Smooth muscle cell (in vitro differentiated cells): ENCODE measurements at regions not wholly inside any gene's neighbourhood (a gene's known extent, or its start where the extent isn't known, plus 50 kb on each side); places are given as distances from the start of the nearest gene placed in this dataset.

Source experiments
- DNase-seq: peaks from one replicate; lab custom pipeline; 2025; ENCODE audit not compliant: unreplicated experiment; lab: John Stamatoyannopoulos, UW
- H2AFZ ChIP-seq: fragments of 200-600 bp; sonication (generic); 2 replicates; pipeline ENCODE4 v1.6.0; 2016; ENCODE audit warnings: antibody characterized with exemption, low read depth, mild to moderate bottlenecking
- H3F3A ChIP-seq: fragments of 200-600 bp; sonication (generic); 2 replicates; pipeline ENCODE4 v1.6.0; 2017; ENCODE audit warnings: antibody characterized with exemption, low read depth
- H3K27ac ChIP-seq: fragments of 200-600 bp; sonication (generic); 2 replicates; pipeline ENCODE4 v1.5.1; 2016; ENCODE audit warnings: low read depth, mild to moderate bottlenecking
- H3K27me3 ChIP-seq: fragments of 200-600 bp; sonication (generic); 2 replicates; pipeline ENCODE4 v1.6.1; 2016; ENCODE audit warnings: low read depth, mild to moderate bottlenecking
- H3K36me3 ChIP-seq: fragments of 200-600 bp; sonication (generic); 2 replicates; pipeline ENCODE4 v1.5.1; 2016; ENCODE audit warnings: low read depth
- H3K4me1 ChIP-seq: fragments of 200-600 bp; sonication (generic); 2 replicates; pipeline ENCODE4 v1.5.1; 2016; ENCODE audit warnings: low read depth
- H3K4me2 ChIP-seq: fragments of 200-600 bp; sonication (generic); 2 replicates; pipeline ENCODE4 v1.6.0; 2016; ENCODE audit warnings: mild to moderate bottlenecking
- H3K4me3 ChIP-seq: fragments of 200-600 bp; sonication (generic); 2 replicates; pipeline ENCODE4 v1.5.1; 2016; ENCODE audit warnings: mild to moderate bottlenecking
- H3K79me2 ChIP-seq: fragments of 200-600 bp; sonication (generic); 2 replicates; pipeline ENCODE4 v1.6.0; 2016; ENCODE audit warnings: low read depth, mild to moderate bottlenecking
- H3K9ac ChIP-seq: fragments of 200-600 bp; sonication (generic); 2 replicates; pipeline ENCODE4 v1.6.0; 2016; ENCODE audit warnings: low read depth
- H3K9me3 ChIP-seq: fragments of 200-600 bp; sonication (generic); replicated peaks from 2 replicates; pipeline ENCODE4 v1.5.1; 2016; ENCODE audit warnings: low read depth
- H4K20me1 ChIP-seq: fragments of 200-600 bp; sonication (generic); 2 replicates; pipeline ENCODE4 v1.6.0; 2016; ENCODE audit warnings: low read depth
- WGBS: methylation state at CpG from one replicate; pipeline ENCODE4 v1.1.7; 2016; ENCODE audit warnings: low lambda C conversion rate; 5-methylcytosine and 5-hydroxymethylcytosine counted together
- TF ChIP-seq, protein P1 (sequence below): fragments of 200-600 bp; sonication (generic); IDR thresholded peaks from 2 replicates; pipeline ENCODE4 v1.5.1; 2017; ENCODE audit warnings: borderline replicate concordance, mild to moderate bottlenecking, antibody characterized with exemption; ENCODE audit not compliant: insufficient read depth, poor library complexity, severe bottlenecking

DNA sequence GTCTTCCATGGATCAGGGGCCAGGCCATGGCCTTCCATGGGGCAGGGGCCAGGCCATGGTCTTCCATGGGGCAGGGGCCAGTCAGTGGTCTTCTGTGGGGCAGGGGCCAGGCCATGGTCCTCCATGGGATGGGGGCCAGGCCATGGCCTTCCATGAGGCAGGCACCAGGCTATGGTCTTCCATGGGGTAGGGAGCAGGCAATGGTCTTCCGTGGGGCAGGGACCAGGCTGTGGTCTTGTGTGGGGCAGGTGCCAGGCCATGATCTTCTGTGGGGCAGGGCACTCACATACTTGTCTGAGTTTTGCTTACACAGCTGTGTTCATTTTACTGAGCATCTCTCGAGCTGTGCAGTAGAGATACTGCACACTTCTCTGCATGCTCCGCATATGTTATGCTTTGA lies 57.3 kb upstream of the THBS2 start:
- Histone ChIP-seq H2AFZ (no peak overlapping the region), H3K27ac (no peak overlapping the region), H3K36me3 (no peaks in the 10 kb centered on the region), H3K9ac (no peak overlapping the region), H3K27me3 (no peaks in the 10 kb centered on the region), H4K20me1 (no peaks in the 10 kb centered on the region), H3F3A (no peaks in the 10 kb centered on the region), H3K4me3 (no peak overlapping the region), H3K4me2 (no peak overlapping the region), H3K9me3 (no peaks in the 10 kb centered on the region), H3K79me2 (no peaks in the 10 kb centered on the region), H3K4me1 (no peaks in the 10 kb centered on the region)
- WGBS, result 93% methylated on average over 3 of the region's 3 CpGs
- no peak for DNase-seq
- TF ChIP-seq, protein P1, sequence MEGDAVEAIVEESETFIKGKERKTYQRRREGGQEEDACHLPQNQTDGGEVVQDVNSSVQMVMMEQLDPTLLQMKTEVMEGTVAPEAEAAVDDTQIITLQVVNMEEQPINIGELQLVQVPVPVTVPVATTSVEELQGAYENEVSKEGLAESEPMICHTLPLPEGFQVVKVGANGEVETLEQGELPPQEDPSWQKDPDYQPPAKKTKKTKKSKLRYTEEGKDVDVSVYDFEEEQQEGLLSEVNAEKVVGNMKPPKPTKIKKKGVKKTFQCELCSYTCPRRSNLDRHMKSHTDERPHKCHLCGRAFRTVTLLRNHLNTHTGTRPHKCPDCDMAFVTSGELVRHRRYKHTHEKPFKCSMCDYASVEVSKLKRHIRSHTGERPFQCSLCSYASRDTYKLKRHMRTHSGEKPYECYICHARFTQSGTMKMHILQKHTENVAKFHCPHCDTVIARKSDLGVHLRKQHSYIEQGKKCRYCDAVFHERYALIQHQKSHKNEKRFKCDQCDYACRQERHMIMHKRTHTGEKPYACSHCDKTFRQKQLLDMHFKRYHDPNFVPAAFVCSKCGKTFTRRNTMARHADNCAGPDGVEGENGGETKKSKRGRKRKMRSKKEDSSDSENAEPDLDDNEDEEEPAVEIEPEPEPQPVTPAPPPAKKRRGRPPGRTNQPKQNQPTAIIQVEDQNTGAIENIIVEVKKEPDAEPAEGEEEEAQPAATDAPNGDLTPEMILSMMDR, result no peak
